ENCODE measurements at regions not wholly inside any gene's neighbourhood (a gene's known extent, or its start where the extent isn't known, plus 50 kb on each side); places are given as distances from the start of the nearest gene placed in this dataset.

GRCh38 chr13:59562924-59563323, 600.8 kb downstream of the DIAPH3 start:
- CTCF ChIA-PET: no interaction called here
- Histone ChIP-seq H3K4me1 (ENCODE audit: insufficient read depth, low read length, poor library complexity, severe bottlenecking) (peaks cover 20% of the 10 kb centered on the region), H3K36me3 (ENCODE audit: insufficient read depth, low read length, poor library complexity, severe bottlenecking) (peaks cover 4% of the 10 kb centered on the region), H3K27ac (ENCODE audit: low read depth, low read length, poor library complexity, severe bottlenecking) (no peak overlapping the region), H3K9me3 (ENCODE audit: low read depth, low read length, poor library complexity, severe bottlenecking) (peaks cover 27% of the 10 kb centered on the region), H3K27me3 (replicated peaks; ENCODE audit: insufficient read depth, low read depth, low read length, poor library complexity) (no peaks in the 10 kb centered on the region), H3K4me3 (ENCODE audit: low read depth, low read length, poor library complexity, severe bottlenecking) (no peak overlapping the region)
- POLR2A ChIA-PET (ENCODE audit: low non-redundant PET): no interaction called here
- DNase-seq (ENCODE audit: low spot score): no peak
- TF ChIP-seq EZH2 (IDR thresholded peaks at IDR 0.05; ENCODE audit: borderline replicate concordance, low read depth, low read length, poor library complexity, severe bottlenecking): no peak
- TF ChIP-seq, protein P1, sequence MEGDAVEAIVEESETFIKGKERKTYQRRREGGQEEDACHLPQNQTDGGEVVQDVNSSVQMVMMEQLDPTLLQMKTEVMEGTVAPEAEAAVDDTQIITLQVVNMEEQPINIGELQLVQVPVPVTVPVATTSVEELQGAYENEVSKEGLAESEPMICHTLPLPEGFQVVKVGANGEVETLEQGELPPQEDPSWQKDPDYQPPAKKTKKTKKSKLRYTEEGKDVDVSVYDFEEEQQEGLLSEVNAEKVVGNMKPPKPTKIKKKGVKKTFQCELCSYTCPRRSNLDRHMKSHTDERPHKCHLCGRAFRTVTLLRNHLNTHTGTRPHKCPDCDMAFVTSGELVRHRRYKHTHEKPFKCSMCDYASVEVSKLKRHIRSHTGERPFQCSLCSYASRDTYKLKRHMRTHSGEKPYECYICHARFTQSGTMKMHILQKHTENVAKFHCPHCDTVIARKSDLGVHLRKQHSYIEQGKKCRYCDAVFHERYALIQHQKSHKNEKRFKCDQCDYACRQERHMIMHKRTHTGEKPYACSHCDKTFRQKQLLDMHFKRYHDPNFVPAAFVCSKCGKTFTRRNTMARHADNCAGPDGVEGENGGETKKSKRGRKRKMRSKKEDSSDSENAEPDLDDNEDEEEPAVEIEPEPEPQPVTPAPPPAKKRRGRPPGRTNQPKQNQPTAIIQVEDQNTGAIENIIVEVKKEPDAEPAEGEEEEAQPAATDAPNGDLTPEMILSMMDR (conservative IDR thresholded peaks at IDR 0.05; ENCODE audit: low read depth, low read length): no peak
- intact Hi-C loops (cut with micrococcal nuclease; ENCODE audit: unreplicated experiment): no loop called here
- BruUV-seq (replicated peaks): no TSS peak

GRCh38 chr13:59566561-59566960, 597.2 kb downstream of the DIAPH3 start:
- POLR2A ChIA-PET (ENCODE audit: low non-redundant PET): interaction anchor here (0.6 kb wide), 1 partner anchor 528 kb away, joined by 8 read pairs; no protein-coding TSS in a partner anchor
- H3K9me3 ChIP-seq (ENCODE audit: low read depth, low read length, poor library complexity, severe bottlenecking): peaks cover 13% of the 10 kb centered on the region
- DNase-seq (ENCODE audit: low spot score): no peak
- BruUV-seq (replicated peaks): no TSS peak
- H3K36me3 ChIP-seq (ENCODE audit: insufficient read depth, low read length, poor library complexity, severe bottlenecking): peaks cover 4% of the 10 kb centered on the region
- CTCF ChIA-PET: no interaction called here
- intact Hi-C loops (cut with micrococcal nuclease; ENCODE audit: unreplicated experiment): no loop called here
- H3K27ac ChIP-seq (ENCODE audit: low read depth, low read length, poor library complexity, severe bottlenecking): no peak overlapping the region
- no peaks in the 10 kb centered on the region for H3K27me3 ChIP-seq (replicated peaks; ENCODE audit: insufficient read depth, low read depth, low read length, poor library complexity)
- TF ChIP-seq, protein P1 (conservative IDR thresholded peaks at IDR 0.05; ENCODE audit: low read depth, low read length): no peak
- no peak for TF ChIP-seq EZH2 (IDR thresholded peaks at IDR 0.05; ENCODE audit: borderline replicate concordance, low read depth, low read length, poor library complexity, severe bottlenecking)
- no peak overlapping the region for H3K4me3 ChIP-seq (ENCODE audit: low read depth, low read length, poor library complexity, severe bottlenecking)
- H3K4me1 ChIP-seq (ENCODE audit: insufficient read depth, low read length, poor library complexity, severe bottlenecking): peaks cover 29% of the 10 kb centered on the region

- no TSS peak for BruUV-seq (replicated peaks)
- CTCF ChIA-PET: no interaction called here
These were observed 595.4 kb downstream of the DIAPH3 start for GRCh38 chr13:59568306-59568705.

More at GRCh38 chr13:59568306-59568705, 595.4 kb downstream of the DIAPH3 start:
- POLR2A ChIA-PET (ENCODE audit: low non-redundant PET): no interaction called here
- intact Hi-C loops (cut with micrococcal nuclease; ENCODE audit: unreplicated experiment): no loop called here
- TF ChIP-seq, protein P1 (conservative IDR thresholded peaks at IDR 0.05; ENCODE audit: low read depth, low read length): no peak
- TF ChIP-seq EZH2 (IDR thresholded peaks at IDR 0.05; ENCODE audit: borderline replicate concordance, low read depth, low read length, poor library complexity, severe bottlenecking): no peak
- Histone ChIP-seq H3K36me3 (ENCODE audit: insufficient read depth, low read length, poor library complexity, severe bottlenecking) (peaks cover 4% of the 10 kb centered on the region), H3K27ac (ENCODE audit: low read depth, low read length, poor library complexity, severe bottlenecking) (peak overlapping the region; percentile 45), H3K4me1 (ENCODE audit: insufficient read depth, low read length, poor library complexity, severe bottlenecking) (peaks cover 29% of the 10 kb centered on the region), H3K9me3 (ENCODE audit: low read depth, low read length, poor library complexity, severe bottlenecking) (no peaks in the 10 kb centered on the region), H3K27me3 (replicated peaks; ENCODE audit: insufficient read depth, low read depth, low read length, poor library complexity) (no peaks in the 10 kb centered on the region), H3K4me3 (ENCODE audit: low read depth, low read length, poor library complexity, severe bottlenecking) (no peak overlapping the region)
- peak; percentile 67 for DNase-seq (ENCODE audit: low spot score)

Measured in A673 (cell line).